ENCODE measurements at regions not wholly inside any gene's neighbourhood (a gene's known extent, or its start where the extent isn't known, plus 50 kb on each side); places are given as distances from the start of the nearest gene placed in this dataset.

- no peak for TF ChIP-seq REST (IDR thresholded peaks at IDR 0.05; ENCODE audit: insufficient read depth in 1 of 2, low read depth in 2 of 2, low read length in 2 of 2)
- no peak for TF ChIP-seq POLR2AphosphoS5 (IDR thresholded peaks at IDR 0.05; ENCODE audit: low read depth, low read length)
- no peak for TF ChIP-seq FOXP2 (optimal IDR thresholded peaks at IDR 0.05; ENCODE audit: borderline replicate concordance, extremely low read depth, extremely low read length, insufficient read depth)
- no peak for TF ChIP-seq SIN3A (IDR thresholded peaks at IDR 0.05; ENCODE audit: borderline replicate concordance, insufficient read depth, low read length)
- TF ChIP-seq TAF1 (IDR thresholded peaks at IDR 0.05; ENCODE audit: borderline replicate concordance, insufficient read depth, low read length) = no peak
Observed at GRCh38 chr2:40814616-40815015, 362.7 kb upstream of the SLC8A1 start.
